ENCODE measurements at regions not wholly inside any gene's neighbourhood (a gene's known extent, or its start where the extent isn't known, plus 50 kb on each side); places are given as distances from the start of the nearest gene placed in this dataset.

DNA sequence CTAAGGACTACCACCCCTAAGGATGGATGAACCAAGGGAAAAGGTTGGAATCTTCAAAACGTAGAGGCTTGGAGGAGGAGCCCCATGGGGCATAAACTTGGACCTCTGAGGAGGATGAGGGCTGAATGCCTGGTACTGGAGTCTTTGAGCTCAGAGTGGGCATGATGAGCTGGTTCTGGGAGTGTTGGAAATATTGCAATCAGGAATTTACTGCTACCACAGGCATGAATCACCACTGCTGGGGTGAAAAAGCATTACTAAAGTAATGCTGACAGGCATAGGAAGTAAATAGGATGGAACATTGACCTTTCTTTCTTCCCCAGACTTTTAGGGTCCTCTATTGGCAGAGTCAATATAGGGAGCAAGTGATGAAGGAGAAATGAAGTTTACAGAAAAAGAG lies 105.8 kb upstream of the RPS6KA3 start:
- TF ChIP-seq MZF1 (tag by site-specific recombination; IDR thresholded peaks at IDR 0.05; ENCODE audit: borderline replicate concordance) (no peak), SCRT1 (tag by site-specific recombination; IDR thresholded peaks at IDR 0.05; ENCODE audit: borderline replicate concordance) (no peak), ZSCAN30 (tag by site-specific recombination; IDR thresholded peaks at IDR 0.05) (no peak), ZSCAN16 (tag by site-specific recombination; IDR thresholded peaks at IDR 0.05) (no peak), ZBTB7A (tag by site-specific recombination; IDR thresholded peaks at IDR 0.05; ENCODE audit: low read depth) (no peak), KLF7 (tag by site-specific recombination; IDR thresholded peaks at IDR 0.05; ENCODE audit: borderline replicate concordance) (no peak), ZNF776 (tag by site-specific recombination; IDR thresholded peaks at IDR 0.05; ENCODE audit: borderline replicate concordance) (no peak), ZIC2 (tag by site-specific recombination; IDR thresholded peaks at IDR 0.05) (no peak), ZNF707 (tag by site-specific recombination; IDR thresholded peaks at IDR 0.05) (no peak), MYNN (tag by site-specific recombination; IDR thresholded peaks at IDR 0.05; ENCODE audit: borderline replicate concordance) (no peak)
- TF ChIP-seq, protein P1, sequence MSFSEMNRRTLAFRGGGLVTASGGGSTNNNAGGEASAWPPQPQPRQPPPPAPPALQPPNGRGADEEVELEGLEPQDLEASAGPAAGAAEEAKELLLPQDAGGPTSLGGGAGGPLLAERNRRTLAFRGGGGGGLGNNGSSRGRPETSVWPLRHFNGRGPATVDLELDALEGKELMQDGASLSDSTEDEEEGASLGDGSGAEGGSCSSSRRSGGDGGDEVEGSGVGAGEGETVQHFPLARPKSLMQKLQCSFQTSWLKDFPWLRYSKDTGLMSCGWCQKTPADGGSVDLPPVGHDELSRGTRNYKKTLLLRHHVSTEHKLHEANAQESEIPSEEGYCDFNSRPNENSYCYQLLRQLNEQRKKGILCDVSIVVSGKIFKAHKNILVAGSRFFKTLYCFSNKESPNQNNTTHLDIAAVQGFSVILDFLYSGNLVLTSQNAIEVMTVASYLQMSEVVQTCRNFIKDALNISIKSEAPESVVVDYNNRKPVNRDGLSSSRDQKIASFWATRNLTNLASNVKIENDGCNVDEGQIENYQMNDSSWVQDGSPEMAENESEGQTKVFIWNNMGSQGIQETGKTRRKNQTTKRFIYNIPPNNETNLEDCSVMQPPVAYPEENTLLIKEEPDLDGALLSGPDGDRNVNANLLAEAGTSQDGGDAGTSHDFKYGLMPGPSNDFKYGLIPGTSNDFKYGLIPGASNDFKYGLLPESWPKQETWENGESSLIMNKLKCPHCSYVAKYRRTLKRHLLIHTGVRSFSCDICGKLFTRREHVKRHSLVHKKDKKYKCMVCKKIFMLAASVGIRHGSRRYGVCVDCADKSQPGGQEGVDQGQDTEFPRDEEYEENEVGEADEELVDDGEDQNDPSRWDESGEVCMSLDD (tag by site-specific recombination; IDR thresholded peaks at IDR 0.05): no peak
- TF ChIP-seq, protein P2, sequence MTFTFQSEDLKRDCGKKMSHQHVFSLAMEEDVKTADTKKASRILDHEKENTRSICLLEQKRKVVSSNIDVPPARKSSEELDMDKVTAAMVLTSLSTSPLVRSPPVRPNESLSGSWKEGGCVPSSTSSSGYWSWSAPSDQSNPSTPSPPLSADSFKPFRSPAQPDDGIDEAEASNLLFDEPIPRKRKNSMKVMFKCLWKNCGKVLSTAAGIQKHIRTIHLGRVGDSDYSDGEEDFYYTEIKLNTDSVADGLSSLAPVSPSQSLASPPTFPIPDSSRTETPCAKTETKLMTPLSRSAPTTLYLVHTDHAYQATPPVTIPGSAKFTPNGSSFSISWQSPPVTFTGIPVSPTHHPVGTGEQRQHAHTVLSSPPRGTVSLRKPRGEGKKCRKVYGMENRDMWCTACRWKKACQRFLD (tag by site-specific recombination; IDR thresholded peaks at IDR 0.05): no peak
- TF ChIP-seq, protein P3, sequence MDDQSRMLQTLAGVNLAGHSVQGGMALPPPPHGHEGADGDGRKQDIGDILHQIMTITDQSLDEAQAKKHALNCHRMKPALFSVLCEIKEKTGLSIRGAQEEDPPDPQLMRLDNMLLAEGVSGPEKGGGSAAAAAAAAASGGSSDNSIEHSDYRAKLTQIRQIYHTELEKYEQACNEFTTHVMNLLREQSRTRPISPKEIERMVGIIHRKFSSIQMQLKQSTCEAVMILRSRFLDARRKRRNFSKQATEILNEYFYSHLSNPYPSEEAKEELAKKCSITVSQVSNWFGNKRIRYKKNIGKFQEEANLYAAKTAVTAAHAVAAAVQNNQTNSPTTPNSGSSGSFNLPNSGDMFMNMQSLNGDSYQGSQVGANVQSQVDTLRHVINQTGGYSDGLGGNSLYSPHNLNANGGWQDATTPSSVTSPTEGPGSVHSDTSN (CRISPR knock-in tag; IDR thresholded peaks at IDR 0.05): no peak
- TF ChIP-seq, protein P4, sequence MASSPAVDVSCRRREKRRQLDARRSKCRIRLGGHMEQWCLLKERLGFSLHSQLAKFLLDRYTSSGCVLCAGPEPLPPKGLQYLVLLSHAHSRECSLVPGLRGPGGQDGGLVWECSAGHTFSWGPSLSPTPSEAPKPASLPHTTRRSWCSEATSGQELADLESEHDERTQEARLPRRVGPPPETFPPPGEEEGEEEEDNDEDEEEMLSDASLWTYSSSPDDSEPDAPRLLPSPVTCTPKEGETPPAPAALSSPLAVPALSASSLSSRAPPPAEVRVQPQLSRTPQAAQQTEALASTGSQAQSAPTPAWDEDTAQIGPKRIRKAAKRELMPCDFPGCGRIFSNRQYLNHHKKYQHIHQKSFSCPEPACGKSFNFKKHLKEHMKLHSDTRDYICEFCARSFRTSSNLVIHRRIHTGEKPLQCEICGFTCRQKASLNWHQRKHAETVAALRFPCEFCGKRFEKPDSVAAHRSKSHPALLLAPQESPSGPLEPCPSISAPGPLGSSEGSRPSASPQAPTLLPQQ (tag by site-specific recombination; IDR thresholded peaks at IDR 0.05): no peak
- H3K27ac ChIP-seq (ENCODE audit: extremely low read depth, low read depth, low read length): no peak overlapping the region
- no peaks in the 10 kb centered on the region for H3K36me3 ChIP-seq (ENCODE audit: control insufficient read depth in 2 of 2, insufficient read depth in 1 of 2, low read length in 2 of 2)
- POLR2A ChIA-PET: no interaction called here
- no peaks in the 10 kb centered on the region for H3K9me3 ChIP-seq (ENCODE audit: control insufficient read depth, insufficient read depth, low read depth, low read length)
- H3K4me3 ChIP-seq (ENCODE audit: low read depth, low read length): no peak overlapping the region
- H3K4me1 ChIP-seq (ENCODE audit: control insufficient read depth, insufficient read depth, low read length): no peaks in the 10 kb centered on the region
- CTCF ChIA-PET: no interaction called here

DNA sequence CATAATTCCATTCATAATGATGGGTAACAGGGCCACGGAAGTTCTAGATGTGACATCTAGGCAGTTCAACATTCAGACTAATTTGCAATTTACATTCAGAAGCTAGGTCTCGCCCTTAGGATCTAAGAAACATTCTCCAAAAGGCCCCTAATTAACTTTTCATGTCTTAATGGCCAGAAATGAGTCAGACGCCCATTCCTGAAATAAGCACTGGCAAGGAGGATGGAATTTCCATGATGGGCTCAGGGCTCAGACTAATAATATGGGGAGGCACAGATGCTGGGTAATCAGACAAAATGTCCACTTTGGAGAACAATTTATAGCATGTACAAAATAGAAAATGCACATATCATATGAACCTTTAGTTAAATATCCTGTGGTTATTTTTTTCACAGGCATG lies 102.8 kb upstream of the RPS6KA3 start:
- Histone ChIP-seq H3K36me3 (ENCODE audit: control insufficient read depth in 2 of 2, insufficient read depth in 1 of 2, low read length in 2 of 2) (no peaks in the 10 kb centered on the region), H3K4me1 (ENCODE audit: control insufficient read depth, insufficient read depth, low read length) (no peaks in the 10 kb centered on the region), H3K4me3 (ENCODE audit: low read depth, low read length) (no peak overlapping the region), H3K27ac (ENCODE audit: extremely low read depth, low read depth, low read length) (no peak overlapping the region), H3K9me3 (ENCODE audit: control insufficient read depth, insufficient read depth, low read depth, low read length) (no peaks in the 10 kb centered on the region)
- ChIA-PET CTCF (no interaction called here), POLR2A (no interaction called here)
- TF ChIP-seq ZNF785 (tag by site-specific recombination; IDR thresholded peaks at IDR 0.05): no peak
- TF ChIP-seq KLF7 (tag by site-specific recombination; IDR thresholded peaks at IDR 0.05; ENCODE audit: borderline replicate concordance): no peak
- TF ChIP-seq ZNF2 (tag by site-specific recombination; IDR thresholded peaks at IDR 0.05): no peak
- TF ChIP-seq, protein P5, sequence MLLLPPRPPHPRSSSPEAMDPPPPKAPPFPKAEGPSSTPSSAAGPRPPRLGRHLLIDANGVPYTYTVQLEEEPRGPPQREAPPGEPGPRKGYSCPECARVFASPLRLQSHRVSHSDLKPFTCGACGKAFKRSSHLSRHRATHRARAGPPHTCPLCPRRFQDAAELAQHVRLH (tag by site-specific recombination; IDR thresholded peaks at IDR 0.05): no peak
- TF ChIP-seq GLI2 (tag by site-specific recombination; IDR thresholded peaks at IDR 0.05; ENCODE audit: borderline replicate concordance, low read depth): no peak
- TF ChIP-seq, protein P6, sequence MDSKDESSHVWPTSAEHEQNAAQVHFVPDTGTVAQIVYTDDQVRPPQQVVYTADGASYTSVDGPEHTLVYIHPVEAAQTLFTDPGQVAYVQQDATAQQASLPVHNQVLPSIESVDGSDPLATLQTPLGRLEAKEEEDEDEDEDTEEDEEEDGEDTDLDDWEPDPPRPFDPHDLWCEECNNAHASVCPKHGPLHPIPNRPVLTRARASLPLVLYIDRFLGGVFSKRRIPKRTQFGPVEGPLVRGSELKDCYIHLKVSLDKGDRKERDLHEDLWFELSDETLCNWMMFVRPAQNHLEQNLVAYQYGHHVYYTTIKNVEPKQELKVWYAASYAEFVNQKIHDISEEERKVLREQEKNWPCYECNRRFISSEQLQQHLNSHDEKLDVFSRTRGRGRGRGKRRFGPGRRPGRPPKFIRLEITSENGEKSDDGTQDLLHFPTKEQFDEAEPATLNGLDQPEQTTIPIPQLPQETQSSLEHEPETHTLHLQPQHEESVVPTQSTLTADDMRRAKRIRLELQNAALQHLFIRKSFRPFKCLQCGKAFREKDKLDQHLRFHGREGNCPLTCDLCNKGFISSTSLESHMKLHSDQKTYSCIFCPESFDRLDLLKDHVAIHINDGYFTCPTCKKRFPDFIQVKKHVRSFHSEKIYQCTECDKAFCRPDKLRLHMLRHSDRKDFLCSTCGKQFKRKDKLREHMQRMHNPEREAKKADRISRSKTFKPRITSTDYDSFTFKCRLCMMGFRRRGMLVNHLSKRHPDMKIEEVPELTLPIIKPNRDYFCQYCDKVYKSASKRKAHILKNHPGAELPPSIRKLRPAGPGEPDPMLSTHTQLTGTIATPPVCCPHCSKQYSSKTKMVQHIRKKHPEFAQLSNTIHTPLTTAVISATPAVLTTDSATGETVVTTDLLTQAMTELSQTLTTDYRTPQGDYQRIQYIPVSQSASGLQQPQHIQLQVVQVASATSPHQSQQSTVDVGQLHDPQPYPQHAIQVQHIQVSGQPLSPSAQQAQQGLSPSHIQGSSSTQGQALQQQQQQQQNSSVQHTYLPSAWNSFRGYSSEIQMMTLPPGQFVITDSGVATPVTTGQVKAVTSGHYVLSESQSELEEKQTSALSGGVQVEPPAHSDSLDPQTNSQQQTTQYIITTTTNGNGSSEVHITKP (tag by site-specific recombination; IDR thresholded peaks at IDR 0.05): no peak
